Coronary artery (tissue), 2 donors: ENCODE measurements at regions not wholly inside any gene's neighbourhood (a gene's known extent, or its start where the extent isn't known, plus 50 kb on each side); places are given as distances from the start of the nearest gene placed in this dataset.
"Not testable (repeated sequence)": the region's sequence is repeated elsewhere in the genome, so short reads cannot be mapped to it uniquely, and the experiment has no call there.

Experiments
- DNase-seq: peaks from one replicate; pipeline ENCODE4 v3.0.0-alpha.2; 2017; ENCODE audit warnings: low spot score
- H3K27ac ChIP-seq, 2 donors: fragments of 200-600 bp; sonication (generic); one replicate each; pipeline ENCODE4 v1.5.1; 2016 to 2019
- H3K4me3 ChIP-seq: fragments of 200-600 bp; sonication (generic); 2 replicates; pipeline ENCODE4 v1.5.1; 2016; ENCODE audit warnings: mild to moderate bottlenecking, moderate library complexity
- TF ChIP-seq, protein P1 (sequence below): fragments of 200-600 bp; sonication (generic); IDR thresholded peaks from one replicate; pipeline ENCODE4 v1.5.1; 2019; ENCODE audit warnings: antibody characterized with exemption

DNA sequence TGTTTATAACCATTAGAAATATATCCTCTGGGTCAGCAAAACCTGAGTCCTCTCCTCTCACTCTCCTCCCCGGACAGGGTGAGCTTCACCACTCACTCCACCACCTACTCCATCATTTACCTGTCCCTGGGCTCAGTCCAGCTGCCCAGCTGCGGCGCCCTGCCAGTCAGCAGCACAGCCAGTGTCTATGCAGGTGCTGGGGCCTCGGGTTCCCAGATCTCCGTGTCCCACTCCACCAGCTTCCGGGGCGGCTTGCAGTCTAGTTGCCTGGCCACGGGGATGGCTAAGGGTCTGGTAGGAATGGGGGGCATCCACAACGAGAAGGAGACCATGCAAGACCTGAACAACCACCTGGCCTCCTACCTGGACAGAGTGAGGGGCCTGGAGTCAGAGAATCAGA is 662.2 kb upstream of the ACTRT1 start:
- Histone ChIP-seq H3K27ac (no peak overlapping the region), H3K4me3 (no peak overlapping the region)
- no peak for DNase-seq
- TF ChIP-seq, protein P1, sequence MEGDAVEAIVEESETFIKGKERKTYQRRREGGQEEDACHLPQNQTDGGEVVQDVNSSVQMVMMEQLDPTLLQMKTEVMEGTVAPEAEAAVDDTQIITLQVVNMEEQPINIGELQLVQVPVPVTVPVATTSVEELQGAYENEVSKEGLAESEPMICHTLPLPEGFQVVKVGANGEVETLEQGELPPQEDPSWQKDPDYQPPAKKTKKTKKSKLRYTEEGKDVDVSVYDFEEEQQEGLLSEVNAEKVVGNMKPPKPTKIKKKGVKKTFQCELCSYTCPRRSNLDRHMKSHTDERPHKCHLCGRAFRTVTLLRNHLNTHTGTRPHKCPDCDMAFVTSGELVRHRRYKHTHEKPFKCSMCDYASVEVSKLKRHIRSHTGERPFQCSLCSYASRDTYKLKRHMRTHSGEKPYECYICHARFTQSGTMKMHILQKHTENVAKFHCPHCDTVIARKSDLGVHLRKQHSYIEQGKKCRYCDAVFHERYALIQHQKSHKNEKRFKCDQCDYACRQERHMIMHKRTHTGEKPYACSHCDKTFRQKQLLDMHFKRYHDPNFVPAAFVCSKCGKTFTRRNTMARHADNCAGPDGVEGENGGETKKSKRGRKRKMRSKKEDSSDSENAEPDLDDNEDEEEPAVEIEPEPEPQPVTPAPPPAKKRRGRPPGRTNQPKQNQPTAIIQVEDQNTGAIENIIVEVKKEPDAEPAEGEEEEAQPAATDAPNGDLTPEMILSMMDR: no peak

DNA sequence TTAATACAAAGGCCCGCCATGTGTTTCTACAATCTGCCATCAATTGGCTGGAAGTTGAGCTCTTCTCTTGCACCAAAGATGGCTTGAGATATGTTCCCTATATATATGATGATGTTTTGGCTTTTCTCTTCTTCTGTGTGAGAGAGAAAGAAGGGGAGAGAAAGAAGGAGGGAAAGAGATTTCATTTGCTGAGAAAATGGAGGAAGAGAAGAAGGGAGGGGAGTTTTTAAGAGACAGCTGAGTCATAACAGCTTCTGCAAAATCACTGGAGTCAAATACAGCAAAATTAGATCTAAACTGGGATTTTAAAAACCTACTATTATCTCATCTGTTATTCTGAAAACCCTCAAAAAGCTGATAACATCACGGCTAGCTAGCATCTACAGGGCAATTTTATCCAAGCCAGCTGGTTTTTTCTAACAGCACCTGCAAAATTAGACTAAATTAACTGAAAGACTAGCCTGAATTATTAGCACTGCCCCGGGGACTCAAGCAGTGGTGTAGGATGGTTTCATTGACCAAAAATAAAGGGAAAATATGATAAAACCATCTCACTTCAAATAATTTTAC is 647.6 kb upstream of the ACTRT1 start:
- DNase-seq: no peak
- H3K4me3 ChIP-seq: no peak overlapping the region
- H3K27ac ChIP-seq: no peak overlapping the region
- TF ChIP-seq, protein P1: no peak

DNA sequence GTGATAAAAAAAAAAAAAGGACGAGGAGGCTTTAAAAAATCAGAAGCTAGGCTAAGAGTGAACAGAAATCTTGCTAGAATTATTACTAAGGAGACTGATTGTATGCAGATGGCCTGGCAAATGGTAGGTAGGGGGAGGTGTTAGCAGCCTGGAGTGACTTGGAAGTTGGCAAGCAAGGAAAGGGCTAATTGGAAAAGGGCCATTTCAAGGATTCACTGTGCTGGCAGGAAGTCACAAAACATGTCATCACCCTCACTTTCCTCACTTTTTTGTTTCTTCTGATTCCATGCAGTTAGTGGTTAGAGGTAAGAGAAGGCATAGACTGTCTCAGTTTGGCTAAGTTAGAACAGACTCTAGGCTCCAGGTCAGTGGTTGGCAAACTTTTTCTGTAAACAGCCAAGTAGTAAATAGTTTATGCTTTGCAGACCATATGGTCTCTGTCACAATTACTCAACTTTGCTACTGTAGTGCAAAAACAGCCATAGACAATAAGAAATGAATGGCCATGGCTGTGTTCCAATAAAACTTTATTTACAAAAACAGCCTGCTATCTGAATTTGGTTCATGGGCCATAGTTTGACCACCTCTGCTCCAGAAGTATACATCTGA is 646.5 kb upstream of the ACTRT1 start:
- no peak overlapping the region for H3K27ac ChIP-seq
- DNase-seq: no peak
- no peak overlapping the region for H3K4me3 ChIP-seq
- TF ChIP-seq, protein P1: no peak

DNA sequence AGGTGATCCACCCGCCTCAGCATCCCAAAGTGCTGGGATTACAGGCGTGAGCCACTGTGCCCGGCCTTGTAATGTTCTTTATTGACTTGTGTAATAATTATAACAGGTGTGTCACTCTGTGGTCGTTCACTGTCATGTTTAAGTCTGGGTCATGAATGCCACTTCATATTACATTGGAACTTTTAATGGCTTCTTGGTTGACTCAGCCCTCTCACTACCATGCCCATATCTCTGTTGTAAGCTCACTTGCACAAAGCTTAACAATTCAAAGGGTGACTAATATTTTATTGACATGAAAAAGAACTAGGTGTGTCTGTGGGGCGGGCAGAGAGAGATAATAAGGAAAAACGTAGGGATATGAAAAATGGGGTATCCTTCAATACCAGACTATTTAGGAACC is 639.7 kb upstream of the ACTRT1 start:
- TF ChIP-seq, protein P1: no peak

DNA sequence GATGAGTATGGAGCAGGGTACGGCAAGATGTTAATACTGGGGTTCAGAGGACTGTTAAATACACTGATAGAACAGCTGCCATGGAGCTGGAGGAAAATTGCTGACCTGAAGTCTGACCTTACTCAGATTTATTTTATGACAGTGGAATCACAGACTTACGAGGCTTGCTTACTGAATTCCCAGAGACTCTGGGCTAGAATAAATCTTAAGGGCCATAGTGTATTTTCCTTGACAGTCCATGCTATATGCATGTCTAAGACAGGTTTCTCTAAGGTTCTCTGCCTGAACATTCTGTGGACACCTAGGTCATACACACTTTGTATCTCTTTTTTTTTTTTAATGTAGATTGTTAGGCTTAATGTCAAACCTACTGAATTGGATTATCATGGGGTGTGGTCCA is 633.2 kb upstream of the ACTRT1 start:
- Histone ChIP-seq H3K4me3 (no peak overlapping the region), H3K27ac (no peak overlapping the region)
- DNase-seq: no peak
- TF ChIP-seq, protein P1: no peak

More for the DNA sequence above, 639.7 kb upstream of the ACTRT1 start:
- no peak for DNase-seq
- no peak overlapping the region for H3K4me3 ChIP-seq
- no peak overlapping the region for H3K27ac ChIP-seq

DNA sequence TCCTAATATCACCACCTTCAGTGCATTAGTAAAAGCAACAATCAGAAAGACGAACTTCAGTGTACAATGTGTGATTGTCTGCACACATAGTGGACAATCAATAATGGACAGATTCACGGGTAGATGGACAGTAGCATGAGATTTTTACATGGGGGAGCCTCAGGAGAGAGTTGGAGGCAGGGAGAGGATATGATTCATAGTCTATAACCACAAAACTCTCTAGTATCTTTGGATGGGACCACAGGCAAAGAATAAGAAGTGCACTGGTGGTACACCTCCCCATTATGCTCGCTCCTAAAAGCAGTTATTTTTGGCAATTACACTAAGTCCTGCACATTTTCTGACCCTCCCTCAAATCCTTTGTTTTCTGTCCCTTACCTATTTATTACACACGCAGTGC is 624.4 kb upstream of the ACTRT1 start:
- no peak for DNase-seq
- H3K27ac ChIP-seq: no peak overlapping the region
- H3K4me3 ChIP-seq: no peak overlapping the region
- TF ChIP-seq, protein P1: no peak

DNA sequence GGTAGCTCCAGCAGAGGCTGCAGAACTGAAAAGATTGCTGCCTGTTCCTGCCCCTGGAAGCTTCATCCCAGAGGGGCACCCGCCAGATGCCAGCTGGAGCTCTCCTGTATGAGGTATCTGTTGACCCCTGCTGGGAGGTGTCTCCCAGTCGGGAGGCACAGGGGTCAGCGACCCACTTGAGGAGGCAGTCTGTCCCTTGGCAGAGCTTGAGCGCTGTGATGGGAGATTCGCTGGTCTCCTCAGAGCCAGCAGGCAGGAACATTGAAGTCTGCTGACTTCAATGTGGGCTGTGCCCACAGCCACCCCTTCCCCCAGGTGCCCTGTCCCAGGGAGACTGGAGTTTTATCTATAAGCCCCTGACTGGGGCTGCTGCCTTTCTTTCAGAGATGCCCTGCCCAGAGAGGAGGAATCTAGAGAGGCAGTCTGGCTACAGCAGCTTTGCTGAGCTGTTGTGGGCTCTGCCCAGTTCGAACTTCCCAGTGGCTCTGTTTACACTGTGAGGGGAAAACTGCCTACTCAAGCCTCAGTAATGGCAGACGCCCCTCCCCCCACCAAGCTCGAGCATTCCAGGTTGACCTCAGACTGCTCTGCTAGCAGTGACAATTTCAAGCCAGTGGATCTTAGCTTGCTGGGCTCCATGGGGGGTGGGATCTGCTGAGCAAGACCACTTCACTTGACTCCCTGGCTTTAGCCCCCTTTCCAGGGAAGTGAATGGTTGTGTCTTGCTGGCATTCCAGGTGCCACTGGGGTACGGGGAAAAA is 622.3 kb upstream of the ACTRT1 start:
- not testable (repeated sequence) for DNase-seq, H3K27ac ChIP-seq, H3K4me3 ChIP-seq
